ENCODE measurements at regions not wholly inside any gene's neighbourhood (a gene's known extent, or its start where the extent isn't known, plus 50 kb on each side); places are given as distances from the start of the nearest gene placed in this dataset.

GRCh38 chr2:62296832-62297623, 101.1 kb downstream of the B3GNT2 start (continued):
- TF ChIP-seq, protein P1, sequence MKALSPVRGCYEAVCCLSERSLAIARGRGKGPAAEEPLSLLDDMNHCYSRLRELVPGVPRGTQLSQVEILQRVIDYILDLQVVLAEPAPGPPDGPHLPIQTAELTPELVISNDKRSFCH (CRISPR knock-in tag; IDR thresholded peaks at IDR 0.05): no peak
- TF ChIP-seq, protein P1 (tag; IDR thresholded peaks at IDR 0.05): 0 out of 2 replicates have a peak, but pooled peaks have one; percentile 12
- TF ChIP-seq ADNP (tag; IDR thresholded peaks at IDR 0.05) (peak; percentile 16; the same call in 1 of the 2 replicates), RBM22 (IDR thresholded peaks at IDR 0.05; ENCODE audit: low read depth, low read length, poor library complexity, severe bottlenecking) (no peak), TAL1 (IDR thresholded peaks at IDR 0.05) (peak; percentile 76), POLR2AphosphoS2 (IDR thresholded peaks at IDR 0.05; ENCODE audit: low read length) (no peak), ETV6 (IDR thresholded peaks at IDR 0.05; ENCODE audit: borderline replicate concordance in 1 of 2, low read depth in 2 of 2, low read length in 1 of 2) (no peak), ETV6 (CRISPR knock-in tag; IDR thresholded peaks at IDR 0.05; ENCODE audit: borderline replicate concordance) (no peak), NCOA2 (IDR thresholded peaks at IDR 0.05; ENCODE audit: partially characterized antibody in 2 of 2) (no peak), POLR2G (IDR thresholded peaks at IDR 0.05; ENCODE audit: low read depth, low read length) (no peak), ZNF217 (CRISPR knock-in tag; IDR thresholded peaks at IDR 0.05) (no peak), PHTF2 (CRISPR knock-in tag; IDR thresholded peaks at IDR 0.05) (no peak), CHCHD3 (CRISPR knock-in tag; IDR thresholded peaks at IDR 0.05) (no peak), FOS (IDR thresholded peaks at IDR 0.05; ENCODE audit: extremely low read depth, insufficient read length) (no peak), HEY1 (CRISPR knock-in tag; IDR thresholded peaks at IDR 0.05; ENCODE audit: borderline replicate concordance) (no peak), STAG1 (CRISPR knock-in tag; IDR thresholded peaks at IDR 0.05; ENCODE audit: borderline replicate concordance) (no peak), L3MBTL2 (IDR thresholded peaks at IDR 0.05) (peak; percentile 54; the same call in 1 of the 2 replicates), ATF7 (IDR thresholded peaks at IDR 0.05) (peak; percentile 41), SMAD4 (CRISPR knock-in tag; conservative IDR thresholded peaks at IDR 0.05) (peak; percentile 72), KLF6 (CRISPR knock-in tag; IDR thresholded peaks at IDR 0.05; ENCODE audit: borderline replicate concordance) (no peak), ZNF24 (IDR thresholded peaks at IDR 0.05) (no peak)
- TF ChIP-seq, protein P2, sequence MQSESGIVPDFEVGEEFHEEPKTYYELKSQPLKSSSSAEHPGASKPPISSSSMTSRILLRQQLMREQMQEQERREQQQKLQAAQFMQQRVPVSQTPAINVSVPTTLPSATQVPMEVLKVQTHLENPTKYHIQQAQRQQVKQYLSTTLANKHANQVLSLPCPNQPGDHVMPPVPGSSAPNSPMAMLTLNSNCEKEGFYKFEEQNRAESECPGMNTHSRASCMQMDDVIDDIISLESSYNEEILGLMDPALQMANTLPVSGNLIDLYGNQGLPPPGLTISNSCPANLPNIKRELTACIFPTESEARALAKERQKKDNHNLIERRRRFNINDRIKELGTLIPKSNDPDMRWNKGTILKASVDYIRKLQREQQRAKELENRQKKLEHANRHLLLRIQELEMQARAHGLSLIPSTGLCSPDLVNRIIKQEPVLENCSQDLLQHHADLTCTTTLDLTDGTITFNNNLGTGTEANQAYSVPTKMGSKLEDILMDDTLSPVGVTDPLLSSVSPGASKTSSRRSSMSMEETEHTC (IDR thresholded peaks at IDR 0.05): no peak
- TF ChIP-seq, protein P3, sequence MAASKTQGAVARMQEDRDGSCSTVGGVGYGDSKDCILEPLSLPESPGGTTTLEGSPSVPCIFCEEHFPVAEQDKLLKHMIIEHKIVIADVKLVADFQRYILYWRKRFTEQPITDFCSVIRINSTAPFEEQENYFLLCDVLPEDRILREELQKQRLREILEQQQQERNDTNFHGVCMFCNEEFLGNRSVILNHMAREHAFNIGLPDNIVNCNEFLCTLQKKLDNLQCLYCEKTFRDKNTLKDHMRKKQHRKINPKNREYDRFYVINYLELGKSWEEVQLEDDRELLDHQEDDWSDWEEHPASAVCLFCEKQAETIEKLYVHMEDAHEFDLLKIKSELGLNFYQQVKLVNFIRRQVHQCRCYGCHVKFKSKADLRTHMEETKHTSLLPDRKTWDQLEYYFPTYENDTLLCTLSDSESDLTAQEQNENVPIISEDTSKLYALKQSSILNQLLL (CRISPR knock-in tag; IDR thresholded peaks at IDR 0.05; ENCODE audit: borderline replicate concordance): no peak
- TF ChIP-seq, protein P4, sequence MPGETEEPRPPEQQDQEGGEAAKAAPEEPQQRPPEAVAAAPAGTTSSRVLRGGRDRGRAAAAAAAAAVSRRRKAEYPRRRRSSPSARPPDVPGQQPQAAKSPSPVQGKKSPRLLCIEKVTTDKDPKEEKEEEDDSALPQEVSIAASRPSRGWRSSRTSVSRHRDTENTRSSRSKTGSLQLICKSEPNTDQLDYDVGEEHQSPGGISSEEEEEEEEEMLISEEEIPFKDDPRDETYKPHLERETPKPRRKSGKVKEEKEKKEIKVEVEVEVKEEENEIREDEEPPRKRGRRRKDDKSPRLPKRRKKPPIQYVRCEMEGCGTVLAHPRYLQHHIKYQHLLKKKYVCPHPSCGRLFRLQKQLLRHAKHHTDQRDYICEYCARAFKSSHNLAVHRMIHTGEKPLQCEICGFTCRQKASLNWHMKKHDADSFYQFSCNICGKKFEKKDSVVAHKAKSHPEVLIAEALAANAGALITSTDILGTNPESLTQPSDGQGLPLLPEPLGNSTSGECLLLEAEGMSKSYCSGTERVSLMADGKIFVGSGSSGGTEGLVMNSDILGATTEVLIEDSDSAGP (CRISPR knock-in tag; IDR thresholded peaks at IDR 0.05): no peak
- TF ChIP-seq, protein P5, sequence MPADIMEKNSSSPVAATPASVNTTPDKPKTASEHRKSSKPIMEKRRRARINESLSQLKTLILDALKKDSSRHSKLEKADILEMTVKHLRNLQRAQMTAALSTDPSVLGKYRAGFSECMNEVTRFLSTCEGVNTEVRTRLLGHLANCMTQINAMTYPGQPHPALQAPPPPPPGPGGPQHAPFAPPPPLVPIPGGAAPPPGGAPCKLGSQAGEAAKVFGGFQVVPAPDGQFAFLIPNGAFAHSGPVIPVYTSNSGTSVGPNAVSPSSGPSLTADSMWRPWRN (IDR thresholded peaks at IDR 0.05; ENCODE audit: low read depth): peak; percentile 74; the same call in 1 of the 2 replicates
